SHP77 (cell line): ENCODE measurements at regions not wholly inside any gene's neighbourhood (a gene's known extent, or its start where the extent isn't known, plus 50 kb on each side); places are given as distances from the start of the nearest gene placed in this dataset.
"Not testable (repeated sequence)": the region's sequence is repeated elsewhere in the genome, so short reads cannot be mapped to it uniquely, and the experiment has no call there.

Experiments
- DNase-seq, 2 experiments: peaks; one replicate each; lab custom pipeline; 2025; lab: John Stamatoyannopoulos, UW

- no peak for DNase-seq
Measured at GRCh38 chr5:85170183-85170582, 785.5 kb upstream of the EDIL3 start.

- DNase-seq = no peak
Measured at GRCh38 chr5:85173469-85173868, 788.8 kb upstream of the EDIL3 start.

- DNase-seq = no peak
Measured at GRCh38 chr5:85182344-85182743, 797.7 kb upstream of the EDIL3 start.

- DNase-seq = no peak
Measured at GRCh38 chr5:85204289-85204688, 819.6 kb upstream of the EDIL3 start.

GRCh38 chr5:85205430-85205829, 820.8 kb upstream of the EDIL3 start:
- no peak for DNase-seq

- DNase-seq = no peak
Measured at GRCh38 chr5:85225388-85225787, 840.7 kb upstream of the EDIL3 start.

- DNase-seq = no peak
Measured at GRCh38 chr5:85249204-85249603, 864.5 kb upstream of the EDIL3 start.

GRCh38 chr5:85263125-85263524, 878.4 kb upstream of the EDIL3 start:
- DNase-seq = no peak

GRCh38 chr5:85266692-85267091, 882.0 kb upstream of the EDIL3 start:
- DNase-seq = no peak

GRCh38 chr5:85268194-85268593, 883.5 kb upstream of the EDIL3 start:
- DNase-seq = no peak

- no peak for DNase-seq
Measured at GRCh38 chr5:85278193-85278592, 893.5 kb upstream of the EDIL3 start.

GRCh38 chr5:85288914-85289313, 904.2 kb upstream of the EDIL3 start:
- DNase-seq = no peak

GRCh38 chr5:85293145-85293785, 908.6 kb upstream of the EDIL3 start:
- DNase-seq = no peak

- DNase-seq = no peak
Measured at GRCh38 chr5:85304524-85304923, 919.8 kb upstream of the EDIL3 start.

- no peak for DNase-seq
Measured at GRCh38 chr5:85305766-85306165, 921.1 kb upstream of the EDIL3 start.

GRCh38 chr5:85311536-85311935, 926.9 kb upstream of the EDIL3 start:
- no peak for DNase-seq

- DNase-seq = no peak
Measured at GRCh38 chr5:85320495-85320894, 935.8 kb upstream of the EDIL3 start.

GRCh38 chr5:85333276-85333675, 948.6 kb upstream of the EDIL3 start:
- no peak for DNase-seq

GRCh38 chr5:85337435-85337834, 952.8 kb upstream of the EDIL3 start:
- DNase-seq = no peak

- DNase-seq = no peak
Measured at GRCh38 chr5:85340790-85341189, 956.1 kb upstream of the EDIL3 start.

GRCh38 chr5:85345818-85346217, 961.1 kb upstream of the EDIL3 start:
- DNase-seq = no peak

GRCh38 chr5:85357309-85357708, 972.6 kb upstream of the EDIL3 start:
- DNase-seq = no peak

- DNase-seq = no peak
Measured at GRCh38 chr5:85375525-85375924, 990.8 kb upstream of the EDIL3 start.

GRCh38 chr5:85388770-85389169, 1004.1 kb upstream of the EDIL3 start:
- no peak for DNase-seq

- not testable (repeated sequence) for DNase-seq
Measured at GRCh38 chr5:85392309-85392708, 1007.6 kb upstream of the EDIL3 start.
